ENCODE measurements at regions not wholly inside any gene's neighbourhood (a gene's known extent, or its start where the extent isn't known, plus 50 kb on each side); places are given as distances from the start of the nearest gene placed in this dataset.

GRCh38 chr3:128551867-128552266, 58.9 kb upstream of the GATA2 start:
- TF ChIP-seq CTCF (conservative IDR thresholded peaks at IDR 0.05 in 1 of 2, IDR thresholded peaks at IDR 0.05 in 1 of 2; ENCODE audit: extremely low read depth in 1 of 2, insufficient read depth in 1 of 2, low read depth in 1 of 2, low read length in 2 of 2) (no peak), EZH2 (IDR thresholded peaks at IDR 0.05; ENCODE audit: borderline replicate concordance, low read length) (no peak)
